LNCAP (cell line): ENCODE measurements at regions not wholly inside any gene's neighbourhood (a gene's known extent, or its start where the extent isn't known, plus 50 kb on each side); places are given as distances from the start of the nearest gene placed in this dataset.

Source experiments
- TF ChIP-seq, protein P1 (sequence below): fragments of 450-650 bp; IDR thresholded peaks from 2 replicates; pipeline ENCODE4 v1.5.1; 2017; ENCODE audit warnings: mild to moderate bottlenecking

DNA sequence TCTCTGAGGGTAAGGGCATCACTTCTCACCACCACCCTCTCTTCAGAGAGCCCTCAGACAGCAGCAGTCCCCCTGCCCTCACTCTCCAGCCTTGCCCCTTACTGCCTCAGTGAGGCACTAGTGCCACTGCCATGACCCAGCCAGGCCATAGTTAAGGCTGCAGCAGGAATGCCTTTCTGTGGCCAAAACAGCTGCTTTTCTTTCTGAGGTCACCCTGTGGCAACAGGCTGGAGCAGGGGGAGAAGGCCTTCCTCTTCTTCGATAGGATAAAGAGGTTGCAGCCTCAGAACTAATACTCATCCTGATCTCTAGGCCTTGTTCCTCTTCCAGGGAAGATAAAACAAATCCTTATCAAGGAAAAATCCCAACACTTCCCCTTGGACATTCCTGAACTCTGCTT, 56.8 kb upstream of the ECI2 start:
- TF ChIP-seq, protein P1, sequence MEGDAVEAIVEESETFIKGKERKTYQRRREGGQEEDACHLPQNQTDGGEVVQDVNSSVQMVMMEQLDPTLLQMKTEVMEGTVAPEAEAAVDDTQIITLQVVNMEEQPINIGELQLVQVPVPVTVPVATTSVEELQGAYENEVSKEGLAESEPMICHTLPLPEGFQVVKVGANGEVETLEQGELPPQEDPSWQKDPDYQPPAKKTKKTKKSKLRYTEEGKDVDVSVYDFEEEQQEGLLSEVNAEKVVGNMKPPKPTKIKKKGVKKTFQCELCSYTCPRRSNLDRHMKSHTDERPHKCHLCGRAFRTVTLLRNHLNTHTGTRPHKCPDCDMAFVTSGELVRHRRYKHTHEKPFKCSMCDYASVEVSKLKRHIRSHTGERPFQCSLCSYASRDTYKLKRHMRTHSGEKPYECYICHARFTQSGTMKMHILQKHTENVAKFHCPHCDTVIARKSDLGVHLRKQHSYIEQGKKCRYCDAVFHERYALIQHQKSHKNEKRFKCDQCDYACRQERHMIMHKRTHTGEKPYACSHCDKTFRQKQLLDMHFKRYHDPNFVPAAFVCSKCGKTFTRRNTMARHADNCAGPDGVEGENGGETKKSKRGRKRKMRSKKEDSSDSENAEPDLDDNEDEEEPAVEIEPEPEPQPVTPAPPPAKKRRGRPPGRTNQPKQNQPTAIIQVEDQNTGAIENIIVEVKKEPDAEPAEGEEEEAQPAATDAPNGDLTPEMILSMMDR: no peak

DNA sequence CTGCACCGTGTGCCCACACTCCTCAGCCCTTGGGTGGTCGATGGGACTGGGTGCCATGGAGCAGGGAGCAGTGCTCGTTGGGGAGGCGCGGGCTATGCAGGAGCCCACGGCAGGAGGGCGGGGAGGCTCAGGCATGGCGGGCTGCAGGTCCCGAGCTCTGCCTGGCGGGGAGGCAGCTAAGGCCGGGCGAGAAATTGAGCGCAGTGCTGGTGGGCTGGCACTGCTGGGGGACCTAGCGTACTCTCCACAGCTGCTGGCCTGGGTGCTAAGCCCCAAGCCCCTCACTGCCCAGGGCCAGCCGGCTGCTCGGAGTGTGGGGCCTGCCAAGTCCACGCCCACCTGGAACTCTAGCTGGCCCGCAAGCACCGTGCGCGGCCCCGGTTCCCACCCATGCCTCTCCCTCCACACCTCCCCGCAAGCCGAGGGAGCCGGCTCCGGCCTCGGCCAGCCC, 55.9 kb upstream of the ECI2 start:
- TF ChIP-seq, protein P1: no peak

DNA sequence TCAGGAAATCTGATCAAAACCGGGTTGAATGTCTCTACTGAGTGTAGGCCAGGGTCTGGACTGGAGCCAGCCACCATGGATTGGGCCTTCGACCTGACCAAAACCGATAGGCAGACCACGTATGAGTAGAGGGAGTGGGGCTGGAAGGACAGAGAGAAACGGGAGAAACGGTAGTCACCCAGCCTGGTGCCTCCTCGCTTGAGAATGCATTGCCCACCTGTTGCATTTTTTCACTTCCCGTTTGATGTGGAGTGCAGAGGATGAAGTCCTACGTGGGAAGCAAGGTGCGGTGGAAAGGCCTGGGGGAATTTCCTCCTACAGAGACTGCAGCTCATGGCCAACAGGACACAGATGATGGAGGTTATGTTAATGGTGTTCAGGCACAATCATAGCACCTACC, 53.9 kb upstream of the ECI2 start:
- TF ChIP-seq, protein P1: no peak

DNA sequence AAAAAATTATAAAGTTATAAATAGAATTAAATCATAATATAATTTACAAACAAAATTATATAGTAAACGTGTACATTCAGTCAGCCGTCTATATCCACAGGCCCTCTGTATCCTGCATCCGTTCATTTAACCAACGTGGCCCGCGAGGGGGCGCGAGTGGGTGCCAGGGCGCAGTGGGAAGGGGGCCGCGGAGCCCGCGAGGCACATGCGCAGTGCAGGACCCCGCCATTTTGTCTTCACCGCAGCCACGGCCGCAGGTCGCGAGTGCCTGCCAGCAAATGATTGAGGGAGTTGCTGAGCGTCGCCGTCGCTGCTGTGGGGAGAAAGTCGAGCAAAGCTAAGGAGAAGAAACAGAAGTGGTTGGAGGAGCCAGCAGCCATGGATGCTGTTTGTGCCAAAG, 53.4 kb upstream of the ECI2 start:
- TF ChIP-seq, protein P1: no peak

DNA sequence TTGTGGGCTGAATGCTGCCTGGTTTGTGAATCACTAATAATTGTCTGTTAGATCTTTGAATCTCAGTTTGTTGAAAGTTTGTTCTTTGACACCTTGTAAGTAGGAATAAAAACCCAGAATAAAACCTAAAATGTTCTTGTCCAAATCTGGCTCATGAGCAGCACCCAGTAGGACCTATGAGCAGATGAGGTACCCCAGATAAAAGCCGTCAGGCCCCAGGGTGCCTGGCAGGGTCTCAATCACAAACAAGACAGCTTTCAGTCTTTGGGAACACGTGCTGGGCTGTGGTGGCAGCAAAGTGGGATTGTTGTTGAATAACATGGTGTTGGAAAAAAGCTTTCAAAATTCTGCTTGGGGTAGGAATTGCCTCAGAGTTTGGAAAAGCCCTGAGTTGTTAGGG, 52.1 kb upstream of the ECI2 start:
- TF ChIP-seq, protein P1: no peak

DNA sequence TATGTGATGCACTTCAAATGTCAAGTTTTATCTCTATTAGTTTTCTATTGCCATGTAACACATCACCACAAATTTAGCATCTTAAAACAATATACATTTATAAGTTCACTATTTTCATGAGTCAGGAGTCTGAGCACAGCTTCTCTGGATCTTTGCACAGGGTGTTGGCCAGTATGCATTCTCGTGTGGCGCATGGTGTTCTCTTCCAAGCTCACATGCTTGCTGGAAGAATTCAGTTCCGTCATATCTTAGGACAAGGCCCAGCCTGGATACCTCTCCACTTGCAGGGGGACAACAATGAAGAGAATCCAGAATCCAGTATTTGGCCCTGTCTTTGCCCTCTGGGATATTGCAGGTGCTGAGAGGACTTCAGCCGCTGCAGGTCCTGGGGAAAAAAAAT, 51.0 kb upstream of the ECI2 start:
- TF ChIP-seq, protein P1: no peak

DNA sequence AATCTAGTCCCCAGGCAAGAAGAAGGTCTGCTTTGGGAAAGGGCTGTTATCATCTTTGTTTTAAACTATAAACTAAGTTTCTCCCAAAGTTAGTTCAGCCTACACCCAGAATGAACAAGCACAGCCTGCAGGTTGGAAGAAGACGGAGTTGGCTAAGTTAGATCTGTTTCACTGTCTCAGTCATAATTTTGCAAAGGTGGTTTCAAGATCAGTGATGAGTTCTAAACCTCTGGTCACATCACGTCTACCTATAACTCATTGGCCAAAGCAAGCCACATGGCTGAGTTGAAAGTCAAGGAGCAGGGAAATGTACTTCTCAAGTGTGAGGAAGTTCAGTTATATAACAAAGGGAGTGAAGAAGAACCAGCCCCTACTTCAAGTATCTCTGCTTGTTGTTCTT, 50.5 kb upstream of the ECI2 start:
- TF ChIP-seq, protein P1: no peak

DNA sequence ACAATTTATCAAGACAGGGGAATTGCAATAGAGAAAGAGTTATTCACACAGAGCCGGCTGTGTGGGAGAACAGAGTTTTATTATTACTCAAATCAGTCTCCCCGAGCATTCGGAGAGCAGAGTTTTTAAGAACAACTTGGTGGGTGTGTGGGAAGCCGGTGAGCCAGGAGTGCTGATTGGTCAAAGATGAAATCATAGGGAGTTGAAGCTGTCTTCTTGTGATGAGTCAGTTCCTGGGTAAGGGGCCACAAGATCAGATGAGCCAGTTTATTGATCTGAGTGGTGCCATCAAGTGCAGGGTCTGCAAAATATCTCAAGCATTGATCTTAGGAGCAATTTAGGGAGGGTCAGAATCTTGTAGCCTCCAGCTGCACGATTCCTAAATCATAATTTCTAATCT, 50.0 kb upstream of the ECI2 start:
- TF ChIP-seq, protein P1: no peak
